PC-9 (cell line): ENCODE measurements at regions not wholly inside any gene's neighbourhood (a gene's known extent, or its start where the extent isn't known, plus 50 kb on each side); places are given as distances from the start of the nearest gene placed in this dataset.

Experiments used
- BruUV-seq: library from RNA; stranded (reverse); fragments of 400-500 nt; replicated peaks from 2 replicates; lab custom pipeline; 2021; lab: Mats Ljungman, UMichigan
- CTCF ChIA-PET: fragments of 300-600 bp; sonication (Branson Sonifier 250); formaldehyde crosslinking; loops from one replicate; lab custom pipeline; 2022; ENCODE audit warnings: antibody characterized with exemption; lab: Charles Lee
- POLR2A ChIA-PET: fragments of 300-600 bp; sonication (Branson Sonifier 250); formaldehyde crosslinking; loops from one replicate; lab custom pipeline; 2022; ENCODE audit warnings: antibody characterized with exemption; ENCODE audit not compliant: unreplicated experiment; lab: Charles Lee
- DNase-seq, 2 experiments: peaks; one replicate each; pipeline versions ENCODE4 v3.0.0 to v3.0.0-alpha.2; 2015 to 2022; ENCODE audit warnings: mixed read lengths in 1 of 2
- H2AFZ ChIP-seq: fragments of 200-600 bp; sonication (generic); 2 replicates; pipeline ENCODE4 v1.8.1; 2017; ENCODE audit warnings: antibody characterized with exemption
- H3F3A ChIP-seq: fragments of 200-600 bp; sonication (generic); 2 replicates; pipeline ENCODE4 v1.8.1; 2017; ENCODE audit warnings: antibody characterized with exemption, mild to moderate bottlenecking, low read depth; ENCODE audit not compliant: insufficient read depth
- H3K27ac ChIP-seq: fragments of 200-600 bp; sonication (generic); 2 replicates; pipeline ENCODE4 v1.6.1; 2016; ENCODE audit warnings: mixed run types
- H3K27me3 ChIP-seq: fragments of 200-600 bp; sonication (generic); 2 replicates; pipeline ENCODE4 v1.6.1; 2016; ENCODE audit warnings: low read depth, mixed run types; ENCODE audit not compliant: insufficient read depth
- H3K36me3 ChIP-seq: fragments of 200-600 bp; sonication (generic); 2 replicates; pipeline ENCODE4 v1.6.1; 2016; ENCODE audit warnings: low read depth, mixed run types
- H3K4me1 ChIP-seq: fragments of 200-600 bp; sonication (generic); replicated peaks from 2 replicates; pipeline ENCODE4 v1.6.1; 2016; ENCODE audit warnings: mixed run types; ENCODE audit not compliant: insufficient read depth
- H3K4me2 ChIP-seq: fragments of 200-600 bp; sonication (generic); 2 replicates; pipeline ENCODE4 v1.6.1; 2017; ENCODE audit warnings: mixed run types
- H3K4me3 ChIP-seq: fragments of 200-600 bp; sonication (generic); 2 replicates; pipeline ENCODE4 v1.6.1; 2016; ENCODE audit warnings: mixed run types
- H3K79me2 ChIP-seq: fragments of 200-600 bp; sonication (generic); 2 replicates; pipeline ENCODE4 v1.6.1; 2017; ENCODE audit warnings: low read depth, mixed run types
- H3K9me2 ChIP-seq: fragments of 200-600 bp; sonication (generic); 2 replicates; pipeline ENCODE4 v1.8.1; 2017; ENCODE audit warnings: mild to moderate bottlenecking; ENCODE audit not compliant: insufficient read depth
- H3K9me3 ChIP-seq: fragments of 200-600 bp; sonication (generic); 2 replicates; pipeline ENCODE4 v1.8.1; 2016; ENCODE audit warnings: low read depth; ENCODE audit not compliant: insufficient read depth
- H4K20me1 ChIP-seq: fragments of 200-600 bp; sonication (generic); 2 replicates; pipeline ENCODE4 v1.8.1; 2017; ENCODE audit not compliant: insufficient read depth
- CTCF ChIP-seq: fragments of 200-600 bp; sonication (generic); conservative IDR thresholded peaks from 2 replicates; pipeline ENCODE4 v1.6.1; 2017; ENCODE audit warnings: mixed run types, antibody characterized with exemption, mild to moderate bottlenecking, moderate library complexity
- EZH2 ChIP-seq: fragments of 200-600 bp; sonication (generic); IDR thresholded peaks from 2 replicates; pipeline ENCODE4 v1.8.0; 2017; ENCODE audit warnings: antibody characterized with exemption, low read depth
- intact Hi-C: fragments of 100-400 bp; cut with micrococcal nuclease; formaldehyde crosslinking; loops from one replicate; pipeline ENCODE4 v1.10.0; 2022; ENCODE audit not compliant: unreplicated experiment

DNA sequence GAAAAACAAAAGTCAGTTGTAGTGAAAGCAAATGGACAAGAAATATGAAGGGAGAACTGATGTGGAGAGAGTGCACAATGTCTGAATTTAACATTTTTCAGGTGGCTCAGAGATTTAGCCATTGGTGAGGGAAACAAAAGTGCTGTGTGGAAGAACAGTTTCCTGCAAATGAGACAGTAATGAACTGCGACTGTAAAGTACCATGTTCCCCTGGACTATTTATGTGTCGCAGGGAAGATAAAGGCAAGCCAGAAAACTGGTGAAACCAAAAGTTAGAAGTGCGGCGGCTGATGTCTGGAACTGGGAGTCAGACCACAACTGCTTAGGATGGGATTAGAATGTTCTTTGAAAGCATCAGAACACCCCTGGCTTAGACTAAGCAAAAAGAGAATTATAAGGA, 905.1 kb upstream of the MAN1A1 start:
- Histone ChIP-seq H3K27ac (no peak overlapping the region), H3K4me3 (no peak overlapping the region), H3K4me2 (no peak overlapping the region), H3K9me3 (no peaks in the 10 kb centered on the region), H3K4me1 (no peaks in the 10 kb centered on the region), H4K20me1 (no peaks in the 10 kb centered on the region), H3K27me3 (no peaks in the 10 kb centered on the region), H3K79me2 (no peaks in the 10 kb centered on the region), H2AFZ (no peak overlapping the region), H3F3A (no peaks in the 10 kb centered on the region), H3K9me2 (0 out of 2 replicates have a peak, but pooled peaks cover 4% of the 10 kb centered on the region), H3K36me3 (no peaks in the 10 kb centered on the region)
- no peak for DNase-seq
- BruUV-seq: no TSS peak
- ChIA-PET POLR2A (no interaction called here), CTCF (no interaction called here)
- TF ChIP-seq EZH2 (no peak), CTCF (no peak)
- intact Hi-C loops: no loop called here

DNA sequence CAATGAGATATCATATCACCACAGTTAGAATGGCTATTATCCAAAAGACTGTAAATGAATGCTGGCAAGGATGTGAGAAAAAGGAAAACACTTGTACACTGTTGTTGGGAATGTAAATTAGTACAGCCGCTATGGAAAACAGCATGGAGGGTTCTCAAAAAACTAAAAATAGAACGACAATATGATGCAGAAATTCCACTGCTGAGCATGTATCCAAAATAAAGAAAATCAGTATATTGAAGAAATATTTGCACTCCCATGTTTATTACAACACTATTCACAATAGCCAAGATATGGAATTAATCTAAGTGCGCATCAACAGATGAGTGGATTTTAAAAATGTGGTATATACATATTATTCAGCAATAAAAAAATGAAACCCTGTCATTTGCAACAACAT, 898.9 kb upstream of the MAN1A1 start:
- ChIA-PET CTCF (no interaction called here), POLR2A (no interaction called here)
- Histone ChIP-seq H4K20me1 (no peaks in the 10 kb centered on the region), H3K4me3 (no peak overlapping the region), H3F3A (no peaks in the 10 kb centered on the region), H3K9me3 (no peaks in the 10 kb centered on the region), H3K79me2 (no peaks in the 10 kb centered on the region), H3K4me2 (no peak overlapping the region), H3K4me1 (no peaks in the 10 kb centered on the region), H2AFZ (no peak overlapping the region), H3K36me3 (no peaks in the 10 kb centered on the region), H3K27ac (no peak overlapping the region), H3K27me3 (no peaks in the 10 kb centered on the region), H3K9me2 (no peaks in the 10 kb centered on the region)
- DNase-seq: no peak
- no TSS peak for BruUV-seq
- intact Hi-C loops: no loop called here
- TF ChIP-seq EZH2 (no peak), CTCF (no peak)

DNA sequence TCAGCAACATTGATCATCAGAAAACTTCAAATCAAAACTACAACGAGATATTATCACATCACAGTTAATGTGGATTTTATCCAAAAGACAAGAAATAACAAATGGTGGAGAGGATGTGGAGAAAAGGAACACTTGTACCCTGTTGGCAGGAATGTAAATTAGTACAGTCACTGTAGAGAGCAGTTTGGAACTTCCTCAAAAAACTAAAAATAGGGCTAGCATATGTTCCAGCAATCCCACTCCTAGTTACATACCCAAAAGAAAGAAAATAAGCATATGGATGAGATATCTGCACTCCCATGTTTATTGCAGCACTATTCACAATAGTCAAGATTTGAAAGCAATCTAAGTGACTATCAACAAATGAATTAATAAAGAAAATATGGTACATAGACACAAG, 887.7 kb upstream of the MAN1A1 start:
- ChIA-PET POLR2A (no interaction called here), CTCF (no interaction called here)
- intact Hi-C loops: no loop called here
- Histone ChIP-seq H3K4me2 (no peak overlapping the region), H3K36me3 (no peaks in the 10 kb centered on the region), H3K9me2 (peaks cover 10% of the 10 kb centered on the region; the same call in 1 of the 2 replicates), H3K4me3 (no peak overlapping the region), H2AFZ (no peak overlapping the region), H3K9me3 (peaks cover 4% of the 10 kb centered on the region; the same call in 1 of the 2 replicates), H3K4me1 (no peaks in the 10 kb centered on the region), H3K79me2 (no peaks in the 10 kb centered on the region), H4K20me1 (no peaks in the 10 kb centered on the region), H3F3A (no peaks in the 10 kb centered on the region), H3K27me3 (no peaks in the 10 kb centered on the region), H3K27ac (no peak overlapping the region)
- BruUV-seq: no TSS peak
- no peak for TF ChIP-seq CTCF
- TF ChIP-seq EZH2: no peak
- DNase-seq: no peak
